GM18907 (cell line): ENCODE measurements at regions not wholly inside any gene's neighbourhood (a gene's known extent, or its start where the extent isn't known, plus 50 kb on each side); places are given as distances from the start of the nearest gene placed in this dataset.
"Not testable (repeated sequence)": the region's sequence is repeated elsewhere in the genome, so short reads cannot be mapped to it uniquely, and the experiment has no call there.

ENCODE experiments used
- ATAC-seq: cut with Tn5 transposase; IDR thresholded peaks from one replicate; pipeline ENCODE4 v1.9.1; 2021; ENCODE audit warnings: mild to moderate bottlenecking, moderate library complexity; ENCODE audit not compliant: unreplicated experiment

- ATAC-seq = no peak
These were observed 191.3 kb upstream of the NREP start for GRCh38 chr5:111948092-111948841.

- ATAC-seq = no peak
These were observed 189.6 kb upstream of the NREP start for GRCh38 chr5:111946556-111946955.

- no peak for ATAC-seq
These were observed 188.5 kb upstream of the NREP start for GRCh38 chr5:111945535-111945934.

- ATAC-seq = no peak
These were observed 185.8 kb upstream of the NREP start for GRCh38 chr5:111942661-111943401.

GRCh38 chr5:111942201-111942600, 185.2 kb upstream of the NREP start:
- no peak for ATAC-seq

- ATAC-seq = no peak
These were observed 180.1 kb upstream of the NREP start for GRCh38 chr5:111937094-111937493.

- no peak for ATAC-seq
These were observed 178.8 kb upstream of the NREP start for GRCh38 chr5:111935835-111936234.

- no peak for ATAC-seq
These were observed 178.0 kb upstream of the NREP start for GRCh38 chr5:111935009-111935408.

GRCh38 chr5:111934511-111934910, 177.5 kb upstream of the NREP start:
- no peak for ATAC-seq

GRCh38 chr5:111933086-111933485, 176.1 kb upstream of the NREP start:
- no peak for ATAC-seq

- ATAC-seq = no peak
These were observed 175.6 kb upstream of the NREP start for GRCh38 chr5:111932628-111933027.

- no peak for ATAC-seq
These were observed 175.2 kb upstream of the NREP start for GRCh38 chr5:111932199-111932598.

- no peak for ATAC-seq
These were observed 174.7 kb upstream of the NREP start for GRCh38 chr5:111931655-111932054.

GRCh38 chr5:111930905-111931461, 174.0 kb upstream of the NREP start:
- no peak for ATAC-seq

GRCh38 chr5:111930449-111930848, 173.5 kb upstream of the NREP start:
- no peak for ATAC-seq

GRCh38 chr5:111929867-111930266, 172.9 kb upstream of the NREP start:
- no peak for ATAC-seq

GRCh38 chr5:111929261-111929660, 172.3 kb upstream of the NREP start:
- ATAC-seq = no peak

GRCh38 chr5:111928511-111928910, 171.5 kb upstream of the NREP start:
- no peak for ATAC-seq

GRCh38 chr5:111927191-111927590, 170.2 kb upstream of the NREP start:
- no peak for ATAC-seq

GRCh38 chr5:111926026-111926425, 169.0 kb upstream of the NREP start:
- no peak for ATAC-seq

- no peak for ATAC-seq
These were observed 165.3 kb upstream of the NREP start for GRCh38 chr5:111922344-111922743.

- ATAC-seq = not testable (repeated sequence)
These were observed 164.7 kb upstream of the NREP start for GRCh38 chr5:111921691-111922090.
